WI38 (cell line): ENCODE measurements at regions not wholly inside any gene's neighbourhood (a gene's known extent, or its start where the extent isn't known, plus 50 kb on each side); places are given as distances from the start of the nearest gene placed in this dataset.

ENCODE experiments used
- H3K4me3 ChIP-seq: 2 replicates; pipeline ENCODE4 v1.5.1; 2011; ENCODE audit warnings: low read depth, mild to moderate bottlenecking, control low read depth, low read length
- CTCF ChIP-seq: IDR thresholded peaks from 2 replicates; pipeline ENCODE4 v1.5.1; 2012; ENCODE audit warnings: low read depth, mild to moderate bottlenecking, control low read depth, low read length

DNA sequence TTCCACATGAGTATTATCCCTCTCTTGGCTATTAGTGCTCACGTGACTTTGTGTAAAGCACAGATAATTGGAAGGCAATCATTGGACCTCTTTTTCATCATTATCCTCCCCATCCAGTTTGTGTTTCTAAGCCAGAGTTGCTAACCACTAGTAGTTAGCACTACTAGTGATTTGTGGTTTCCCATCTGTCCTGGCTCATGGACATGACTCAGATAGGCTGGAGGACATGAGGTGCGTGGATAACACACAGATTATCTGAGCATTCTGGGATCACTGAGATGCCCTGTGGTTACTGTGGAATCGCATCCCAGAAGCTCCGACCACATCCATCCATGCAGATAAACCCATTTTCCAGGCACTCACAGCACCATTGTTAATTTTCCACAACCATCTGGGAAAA, 123.8 kb upstream of the NAA20 start:
- no peak for TF ChIP-seq CTCF
- H3K4me3 ChIP-seq, result no peak overlapping the region

DNA sequence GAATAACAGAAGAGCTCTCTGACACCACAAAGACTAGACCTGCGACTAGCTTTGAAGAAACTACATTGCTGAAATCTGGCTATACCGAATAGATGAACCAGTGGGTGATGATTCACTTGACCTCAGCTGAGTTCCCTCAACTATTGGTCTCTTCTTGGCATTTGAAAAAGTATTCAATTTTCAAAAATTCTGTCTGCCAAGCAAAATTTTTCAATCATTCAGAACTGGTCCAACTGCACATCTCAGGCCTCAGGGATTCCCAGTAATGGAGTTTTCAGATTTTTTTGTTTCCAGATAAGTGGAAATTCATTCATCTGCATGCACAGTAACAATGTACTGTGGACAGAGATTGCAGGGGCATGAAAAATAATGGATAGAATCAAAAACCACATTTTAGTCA, 121.4 kb upstream of the NAA20 start:
- no peak overlapping the region for H3K4me3 ChIP-seq
- TF ChIP-seq CTCF, result no peak

DNA sequence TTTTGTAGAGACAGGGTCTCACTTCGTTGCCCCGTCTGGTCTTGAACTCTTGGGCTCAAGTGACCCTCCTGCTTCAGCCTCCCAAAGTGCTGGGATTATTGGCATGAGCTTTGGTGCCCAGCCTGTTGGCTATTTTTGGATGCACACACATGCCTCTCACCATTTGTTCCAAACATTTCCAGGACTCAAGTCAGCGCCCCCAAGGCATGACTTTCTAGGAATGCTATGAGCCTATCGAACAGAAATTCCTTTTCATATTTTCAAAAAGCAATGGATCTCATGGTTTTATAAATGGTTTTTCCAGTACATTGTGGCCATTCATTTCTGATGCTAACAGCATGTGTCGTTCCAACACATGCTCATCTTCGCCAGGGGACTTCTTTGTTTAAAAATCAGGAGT, 119.3 kb upstream of the NAA20 start:
- no peak for TF ChIP-seq CTCF
- H3K4me3 ChIP-seq, result no peak overlapping the region

- no peak overlapping the region for H3K4me3 ChIP-seq
- TF ChIP-seq CTCF, result no peak
Observed at GRCh38 chr20:19901226-19901625, 115.9 kb upstream of the NAA20 start.

DNA sequence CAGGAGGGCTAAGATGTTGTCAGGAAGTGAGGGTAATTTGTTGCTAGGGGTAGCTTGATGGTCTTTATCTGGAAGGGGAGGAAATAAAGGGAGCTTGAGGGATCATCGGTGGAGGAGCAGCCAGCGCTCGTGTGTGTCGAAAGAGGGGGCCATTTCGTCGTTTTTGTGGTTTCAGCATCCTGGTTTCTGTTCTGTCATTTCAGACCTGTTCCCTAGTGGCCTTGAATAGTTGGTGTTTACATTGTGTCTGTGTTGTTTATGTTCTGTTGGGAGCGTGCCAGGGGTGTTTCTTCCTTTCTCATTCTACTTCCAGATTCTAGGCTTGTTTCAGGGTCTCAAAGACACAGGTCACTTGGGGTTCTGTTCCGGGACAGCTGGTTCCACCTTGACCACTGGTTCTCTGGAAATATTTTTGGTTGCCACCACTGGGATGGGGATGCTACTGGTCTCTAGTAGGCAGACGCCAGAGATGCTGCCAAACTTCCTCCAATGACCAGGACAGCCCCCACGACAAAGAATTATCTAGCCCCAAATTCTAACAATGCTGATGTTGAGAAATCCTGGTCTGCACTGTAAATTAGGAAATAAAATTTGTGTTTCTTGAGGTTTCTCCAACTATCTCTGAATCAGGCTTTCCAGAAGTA, 113.9 kb upstream of the NAA20 start:
- TF ChIP-seq CTCF, result 0 out of 2 replicates have a peak, but pooled peaks have one; percentile 12
- H3K4me3 ChIP-seq, result no peak overlapping the region

- H3K4me3 ChIP-seq, result no peak overlapping the region
- no peak for TF ChIP-seq CTCF
Observed at GRCh38 chr20:19907326-19908056, 109.7 kb upstream of the NAA20 start.

DNA sequence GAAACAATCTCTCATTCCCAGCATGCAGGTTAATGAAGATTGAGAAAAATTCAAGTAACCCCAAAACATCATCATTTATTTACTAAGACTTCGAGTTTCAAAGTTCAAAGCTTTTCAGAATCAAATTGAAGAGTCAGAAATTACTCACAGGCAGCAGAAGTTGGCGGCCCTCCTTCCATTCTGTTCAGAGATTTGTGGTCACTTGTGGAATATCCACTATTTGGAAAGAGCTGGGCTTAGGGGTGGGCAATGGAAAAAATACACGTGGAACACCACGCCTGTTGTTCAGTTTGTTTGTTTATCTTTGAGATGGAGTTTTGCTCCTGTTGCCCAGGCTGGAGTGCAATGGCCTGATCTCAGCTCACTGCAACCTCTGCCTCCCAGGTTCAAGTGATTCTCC, 108.6 kb upstream of the NAA20 start:
- no peak for TF ChIP-seq CTCF
- H3K4me3 ChIP-seq, result no peak overlapping the region
